B cell (primary cell): ENCODE measurements at regions not wholly inside any gene's neighbourhood (a gene's known extent, or its start where the extent isn't known, plus 50 kb on each side); places are given as distances from the start of the nearest gene placed in this dataset.
"Not testable (repeated sequence)": the region's sequence is repeated elsewhere in the genome, so short reads cannot be mapped to it uniquely, and the experiment has no call there.

Source experiments
- ATAC-seq: fragments of 200-7000 bp; cut with Tn5 transposase; one replicate; pipeline ENCODE4 v1.10.0; 2021; ENCODE audit warnings: low read depth, mild to moderate bottlenecking, moderate number of reproducible peaks, moderate library complexity
- CTCF ChIA-PET: fragments of 350-600 bp; sonication (Branson Sonifier 250); formaldehyde crosslinking; loops from one replicate; lab custom pipeline; 2021; ENCODE audit warnings: antibody characterized with exemption, inconsistent platforms; lab: Charles Lee
- POLR2A ChIA-PET: fragments of 350-600 bp; sonication (Branson Sonifier 250); formaldehyde crosslinking; loops from one replicate; lab custom pipeline; 2021; ENCODE audit warnings: antibody characterized with exemption; lab: Charles Lee
- DNase-seq: peaks from one replicate; pipeline ENCODE4 v3.0.0; 2013
- H2AFZ ChIP-seq: 2 replicates; pipeline ENCODE4 v1.6.1; 2012; ENCODE audit warnings: mild to moderate bottlenecking, low read depth, low read length; ENCODE audit not compliant: insufficient read depth, poor library complexity, severe bottlenecking
- H3K27ac ChIP-seq, 2 donors: 1 replicate in 1 of 2; 2 replicates in 1 of 2; pipeline ENCODE4 v1.5.1; 2012 to 2013; ENCODE audit warnings: low read length in 2 of 2, mild to moderate bottlenecking in 2 of 2, moderate library complexity in 1 of 2
- H3K27me3 ChIP-seq, 4 experiments: fragments of 200-600 bp in 1 of 4; sonication (generic) in 1 of 4; replicated peaks in 1 of 4; 1 replicate in 2 of 4; 2 replicates in 2 of 4; pipeline versions ENCODE4 v1.6.1 to v1.7.0; 2013 to 2016; ENCODE audit warnings: low read length in 3 of 4, mild to moderate bottlenecking in 2 of 4, mixed read lengths in 1 of 4, moderate library complexity in 1 of 4; ENCODE audit not compliant: insufficient read depth in 4 of 4, control insufficient read depth in 3 of 4; ENCODE audit errors: control extremely low read depth in 1 of 4
- H3K36me3 ChIP-seq, 2 experiments: replicated peaks in 1 of 2; 1 replicate in 1 of 2; 2 replicates in 1 of 2; pipeline versions ENCODE4 v1.6.1 to v1.7.1; 2013; ENCODE audit warnings: low read length in 1 of 2; ENCODE audit not compliant: insufficient read depth in 2 of 2, control insufficient read depth in 1 of 2; ENCODE audit errors: control extremely low read depth in 1 of 2, extremely low read depth in 1 of 2
- H3K4me1 ChIP-seq, 2 donors: fragments of 200-600 bp in 1 of 2; sonication (generic) in 1 of 2; 1 replicate in 1 of 2; 2 replicates in 1 of 2; pipeline versions ENCODE4 v1.5.1 to v1.6.1; 2013 to 2017; ENCODE audit warnings: low read length in 2 of 2; ENCODE audit not compliant: control insufficient read depth in 2 of 2, insufficient read depth in 2 of 2
- H3K4me2 ChIP-seq: replicated peaks from 2 replicates; pipeline ENCODE3; 2012; ENCODE audit warnings: mild to moderate bottlenecking, low read depth, low read length; ENCODE audit not compliant: poor library complexity, severe bottlenecking
- H3K4me3 ChIP-seq, 5 experiments: fragments of 200-600 bp in 1 of 5; sonication (generic) in 1 of 5; 1 replicate in 3 of 5; 2 replicates in 2 of 5; pipeline versions ENCODE4 v1.5.1 to v1.7.0; 2011 to 2016; ENCODE audit warnings: low read length in 4 of 5, mild to moderate bottlenecking in 4 of 5, low read depth in 2 of 5, control low read depth in 1 of 5, moderate library complexity in 1 of 5; ENCODE audit not compliant: insufficient read depth in 1 of 5; ENCODE audit errors: control extremely low read depth in 1 of 5, extremely low read depth in 1 of 5
- H3K79me2 ChIP-seq: fragments of 200-600 bp; sonication (generic); one replicate; pipeline ENCODE4 v1.6.0; 2016; ENCODE audit warnings: low read length; ENCODE audit not compliant: control insufficient read depth, insufficient read depth
- H3K9ac ChIP-seq: fragments of 200-600 bp; sonication (generic); 2 replicates; pipeline ENCODE4 v1.6.1; 2017; ENCODE audit warnings: mild to moderate bottlenecking, low read length, moderate library complexity
- H3K9me3 ChIP-seq, 3 donors: one replicate each; pipeline versions ENCODE4 v1.6.1 to v1.7.1; 2013; ENCODE audit warnings: low read length in 2 of 3; ENCODE audit not compliant: control insufficient read depth in 2 of 3, insufficient read depth in 1 of 3; ENCODE audit errors: control extremely low read depth in 1 of 3
- H4K20me1 ChIP-seq: 2 replicates; pipeline ENCODE4 v1.6.0; 2012; ENCODE audit warnings: mild to moderate bottlenecking, low read length; ENCODE audit not compliant: insufficient read depth, control insufficient read depth, poor library complexity, severe bottlenecking
- H3K27ac Mint-ChIP-seq: one replicate; pipeline ENCODE4 v1.8.0; 2021; ENCODE audit warnings: mixed read lengths
- H3K27me3 Mint-ChIP-seq: one replicate; pipeline ENCODE4 v1.8.0; 2021; ENCODE audit warnings: mixed read lengths
- H3K4me1 Mint-ChIP-seq: one replicate; pipeline ENCODE4 v1.8.0; 2021; ENCODE audit warnings: mixed read lengths
- H3K4me3 Mint-ChIP-seq: one replicate; pipeline ENCODE4 v1.8.0; 2021; ENCODE audit warnings: mixed read lengths
- H3K9me3 Mint-ChIP-seq: one replicate; pipeline ENCODE4 v1.8.0; 2022; ENCODE audit warnings: mixed read lengths; ENCODE audit not compliant: insufficient read depth
- EZH2 ChIP-seq: IDR thresholded peaks from 2 replicates; pipeline ENCODE4 v1.6.1; 2012; ENCODE audit warnings: borderline replicate concordance, low read depth, mild to moderate bottlenecking, moderate library complexity, low read length; ENCODE audit not compliant: insufficient read depth, poor library complexity, severe bottlenecking
- WGBS: methylation state at CpG from one replicate; pipeline ENCODE4 v1.1.5; 2013; ENCODE audit warnings: missing lambda C conversion rate; ENCODE audit not compliant: insufficient coverage; 5-methylcytosine and 5-hydroxymethylcytosine counted together
- intact Hi-C: fragments of 100-400 bp; cut with micrococcal nuclease; formaldehyde crosslinking; loops from one replicate; pipeline ENCODE4 v1.10.0; 2022
- TF ChIP-seq, protein P1 (sequence below): fragments of 200-600 bp; IDR thresholded peaks from one replicate; pipeline ENCODE4 v1.8.0; 2022; ENCODE audit warnings: antibody characterized with exemption, mild to moderate bottlenecking

DNA sequence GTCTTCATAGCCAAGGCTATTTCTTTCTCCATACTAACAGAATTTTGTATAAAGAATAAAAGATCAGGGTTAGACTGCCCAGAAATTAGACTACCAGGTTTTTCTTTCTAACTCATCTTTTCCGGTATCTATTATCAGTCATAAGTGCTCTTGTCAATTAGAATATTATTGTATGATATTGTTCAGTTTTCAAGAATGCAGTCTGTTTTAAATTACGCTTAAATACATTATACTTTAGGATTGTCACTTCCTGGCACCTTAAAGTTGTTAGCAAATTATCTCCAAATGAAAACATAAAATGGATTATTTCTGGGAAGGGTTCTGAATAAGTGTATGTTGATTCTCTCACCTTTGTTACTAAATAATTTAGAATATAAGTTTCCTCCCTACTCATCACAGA lies 497.2 kb downstream of the IGSF11 start:
- H3K9ac ChIP-seq: no peak overlapping the region
- no peak overlapping the region for H3K27ac ChIP-seq
- no peaks in the 10 kb centered on the region for H3K4me1 Mint-ChIP-seq
- no peaks in the 10 kb centered on the region for H3K27me3 ChIP-seq
- no peak overlapping the region for H3K4me3 Mint-ChIP-seq
- no peak overlapping the region for H3K27ac Mint-ChIP-seq
- DNase-seq (no peak), ATAC-seq (no peak)
- H3K9me3 ChIP-seq: no peaks in the 10 kb centered on the region
- H3K4me2 ChIP-seq: no peak overlapping the region
- no peaks in the 10 kb centered on the region for H3K4me1 ChIP-seq
- H3K79me2 ChIP-seq: no peaks in the 10 kb centered on the region
- H3K4me3 ChIP-seq: no peak overlapping the region
- no peaks in the 10 kb centered on the region for H4K20me1 ChIP-seq
- H3K27me3 Mint-ChIP-seq: no peaks in the 10 kb centered on the region
- no peaks in the 10 kb centered on the region for H3K36me3 ChIP-seq
- peaks cover 3% of the 10 kb centered on the region for H3K9me3 Mint-ChIP-seq
- WGBS: no CpG with 5 or more reads among the region's 2 CpGs
- POLR2A ChIA-PET: no interaction called here
- CTCF ChIA-PET: no interaction called here
- intact Hi-C loops: no loop called here
- H2AFZ ChIP-seq: no peak overlapping the region
- TF ChIP-seq, protein P1, sequence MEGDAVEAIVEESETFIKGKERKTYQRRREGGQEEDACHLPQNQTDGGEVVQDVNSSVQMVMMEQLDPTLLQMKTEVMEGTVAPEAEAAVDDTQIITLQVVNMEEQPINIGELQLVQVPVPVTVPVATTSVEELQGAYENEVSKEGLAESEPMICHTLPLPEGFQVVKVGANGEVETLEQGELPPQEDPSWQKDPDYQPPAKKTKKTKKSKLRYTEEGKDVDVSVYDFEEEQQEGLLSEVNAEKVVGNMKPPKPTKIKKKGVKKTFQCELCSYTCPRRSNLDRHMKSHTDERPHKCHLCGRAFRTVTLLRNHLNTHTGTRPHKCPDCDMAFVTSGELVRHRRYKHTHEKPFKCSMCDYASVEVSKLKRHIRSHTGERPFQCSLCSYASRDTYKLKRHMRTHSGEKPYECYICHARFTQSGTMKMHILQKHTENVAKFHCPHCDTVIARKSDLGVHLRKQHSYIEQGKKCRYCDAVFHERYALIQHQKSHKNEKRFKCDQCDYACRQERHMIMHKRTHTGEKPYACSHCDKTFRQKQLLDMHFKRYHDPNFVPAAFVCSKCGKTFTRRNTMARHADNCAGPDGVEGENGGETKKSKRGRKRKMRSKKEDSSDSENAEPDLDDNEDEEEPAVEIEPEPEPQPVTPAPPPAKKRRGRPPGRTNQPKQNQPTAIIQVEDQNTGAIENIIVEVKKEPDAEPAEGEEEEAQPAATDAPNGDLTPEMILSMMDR: no peak

DNA sequence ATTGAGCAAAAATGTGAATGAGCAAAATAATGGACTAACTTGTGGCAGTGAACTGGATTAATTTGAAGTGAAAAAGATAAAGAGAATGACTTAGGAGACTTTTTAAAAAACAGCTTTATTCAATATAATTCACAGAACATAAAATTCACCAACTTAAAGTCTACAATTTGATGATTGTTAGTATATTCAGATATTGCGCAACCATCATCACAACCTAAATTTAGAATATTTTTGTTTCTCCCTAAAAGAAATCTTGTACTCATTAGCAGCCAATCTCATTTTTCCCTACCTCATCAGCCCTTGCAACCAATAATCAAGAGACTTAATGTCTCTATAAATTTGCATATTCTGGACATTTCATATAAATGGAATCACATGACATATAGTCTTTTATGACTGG lies 496.5 kb downstream of the IGSF11 start:
- H3K9me3 ChIP-seq: no peaks in the 10 kb centered on the region
- H3K9ac ChIP-seq: no peak overlapping the region
- intact Hi-C loops: no loop called here
- DNase-seq (no peak), ATAC-seq (no peak)
- ChIA-PET CTCF (no interaction called here), POLR2A (no interaction called here)
- no peaks in the 10 kb centered on the region for H3K79me2 ChIP-seq
- no peak overlapping the region for H3K27ac ChIP-seq
- Mint-ChIP-seq H3K4me1 (no peaks in the 10 kb centered on the region), H3K4me3 (no peak overlapping the region), H3K9me3 (peaks cover 3% of the 10 kb centered on the region), H3K27me3 (no peaks in the 10 kb centered on the region), H3K27ac (no peak overlapping the region)
- no peak overlapping the region for H3K4me2 ChIP-seq
- H2AFZ ChIP-seq: no peak overlapping the region
- WGBS: no CpG with 5 or more reads among the region's 1 CpG
- H4K20me1 ChIP-seq: no peaks in the 10 kb centered on the region
- H3K4me3 ChIP-seq: no peak overlapping the region
- H3K4me1 ChIP-seq: no peaks in the 10 kb centered on the region
- TF ChIP-seq, protein P1: no peak
- no peak for TF ChIP-seq EZH2
- H3K27me3 ChIP-seq: no peaks in the 10 kb centered on the region
- H3K36me3 ChIP-seq: no peaks in the 10 kb centered on the region

DNA sequence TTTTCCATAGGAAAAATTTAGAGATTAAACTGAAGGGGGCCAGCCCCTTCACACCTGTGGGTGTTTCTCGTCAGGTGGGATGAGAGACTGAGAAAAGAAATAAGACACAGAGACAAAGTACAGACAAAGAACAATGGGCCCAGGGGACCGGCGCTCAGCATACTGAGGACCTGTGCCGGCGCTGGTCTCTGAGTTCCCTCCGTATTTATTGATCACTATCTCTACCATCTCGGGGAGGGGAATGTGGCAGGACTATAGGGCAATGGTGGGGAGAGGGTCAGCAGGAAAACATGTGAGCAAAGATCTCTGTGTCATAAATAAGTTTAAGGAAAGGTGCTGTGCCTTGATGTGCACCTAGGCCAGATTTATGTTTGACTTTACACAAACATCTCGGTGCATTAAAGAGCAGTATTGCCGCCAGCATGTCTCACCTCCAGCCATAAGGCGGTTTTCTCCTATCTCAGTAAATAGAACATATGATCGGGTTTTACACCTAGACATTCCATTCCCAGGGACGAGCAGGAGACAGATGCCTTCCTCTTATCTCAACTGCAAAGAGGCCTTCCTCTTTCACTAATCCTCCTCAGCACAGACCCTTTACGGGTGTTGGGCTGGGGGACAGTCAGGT lies 494.7 kb downstream of the IGSF11 start:
- H3K27ac ChIP-seq, H3K79me2 ChIP-seq, POLR2A ChIA-PET, H3K4me1 Mint-ChIP-seq, H3K4me2 ChIP-seq, H4K20me1 ChIP-seq, intact Hi-C loops, H3K4me3 ChIP-seq, H3K4me3 Mint-ChIP-seq, H3K36me3 ChIP-seq, H3K9me3 Mint-ChIP-seq, H3K4me1 ChIP-seq, H3K9me3 ChIP-seq, CTCF ChIA-PET, DNase-seq, H3K9ac ChIP-seq, H3K27me3 ChIP-seq, H3K27ac Mint-ChIP-seq, H3K27me3 Mint-ChIP-seq, H2AFZ ChIP-seq, ATAC-seq: not testable (repeated sequence)
- 72% methylated on average over 4 of the region's 13 CpGs for WGBS
